GM18498 (cell line): ENCODE measurements at regions not wholly inside any gene's neighbourhood (a gene's known extent, or its start where the extent isn't known, plus 50 kb on each side); places are given as distances from the start of the nearest gene placed in this dataset.
A peak's percentile ranks its signal among the peaks of the same experiment; 100 is the strongest.

ENCODE experiments used
- ATAC-seq: cut with Tn5 transposase; IDR thresholded peaks from one replicate; pipeline ENCODE4 v1.9.1; 2021; ENCODE audit warnings: mild to moderate bottlenecking, moderate library complexity; ENCODE audit not compliant: unreplicated experiment

DNA sequence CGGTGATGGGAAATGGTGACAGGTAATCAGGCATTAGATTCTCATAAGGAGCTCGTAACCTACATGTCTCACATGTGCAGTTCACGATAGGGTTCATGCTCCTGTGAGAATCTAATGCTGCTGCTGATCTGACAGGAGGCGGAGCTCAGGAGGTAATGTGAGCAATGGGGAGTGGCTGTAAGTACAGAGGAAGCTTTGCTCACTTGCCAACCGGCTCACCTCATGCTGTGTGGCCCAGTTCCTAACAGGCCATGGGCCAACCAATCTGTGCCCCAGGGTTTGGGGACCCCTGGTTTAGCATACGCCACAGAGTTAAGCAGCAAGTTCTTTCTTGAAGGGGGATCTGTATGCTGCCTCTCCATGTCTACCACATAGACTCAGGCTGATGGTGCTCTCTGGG, 133.1 kb downstream of the IQUB start:
- no peak for ATAC-seq

GRCh38 chr7:123400196-123400595, 134.2 kb downstream of the IQUB start:
- ATAC-seq, result no peak

DNA sequence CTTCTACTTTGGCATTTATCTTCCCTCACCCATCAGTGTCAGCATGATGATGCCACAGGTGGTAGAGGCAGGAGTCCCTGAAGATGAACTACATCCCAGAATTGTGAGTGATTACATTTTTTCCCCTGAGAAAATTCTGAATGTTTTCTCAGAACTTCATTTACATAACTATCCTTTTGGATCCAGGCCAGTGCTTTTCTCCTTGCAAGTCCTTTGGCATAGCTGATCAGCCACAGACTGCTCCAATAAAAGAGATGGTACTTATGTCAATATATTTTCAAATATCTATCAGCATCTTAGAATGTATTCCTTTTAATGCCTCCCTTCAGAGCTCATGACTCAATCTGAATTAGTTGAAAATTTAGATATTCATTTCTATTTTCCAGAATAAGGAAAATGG, 135.5 kb downstream of the IQUB start:
- no peak for ATAC-seq

DNA sequence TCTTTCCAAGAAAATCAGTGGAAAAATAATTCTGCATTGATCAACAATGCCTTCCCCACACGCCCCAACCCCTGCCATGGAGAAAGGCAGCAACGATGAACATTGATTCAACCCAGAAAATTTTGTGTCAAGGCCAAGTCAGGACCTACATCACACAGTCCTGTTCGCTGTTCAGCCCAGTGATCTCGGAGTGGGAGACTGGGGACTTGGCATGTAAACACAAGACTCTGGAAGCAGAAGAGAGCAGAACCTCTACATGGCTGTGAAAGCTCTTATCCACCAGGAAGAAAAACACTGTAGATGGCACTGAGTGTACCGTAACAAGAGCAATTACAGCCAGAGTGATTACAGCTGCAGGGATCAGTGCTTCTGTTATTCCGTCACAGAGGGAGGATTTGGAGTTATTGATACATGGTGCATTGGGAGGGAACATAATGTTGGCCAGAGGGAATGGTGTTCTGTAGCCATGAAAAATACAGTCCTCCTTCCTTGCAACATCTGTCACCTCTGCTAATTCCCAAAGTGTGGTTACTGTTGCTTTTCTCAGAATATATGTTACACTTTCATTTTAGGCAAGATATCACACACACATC, 136.6 kb downstream of the IQUB start:
- ATAC-seq, result no peak

DNA sequence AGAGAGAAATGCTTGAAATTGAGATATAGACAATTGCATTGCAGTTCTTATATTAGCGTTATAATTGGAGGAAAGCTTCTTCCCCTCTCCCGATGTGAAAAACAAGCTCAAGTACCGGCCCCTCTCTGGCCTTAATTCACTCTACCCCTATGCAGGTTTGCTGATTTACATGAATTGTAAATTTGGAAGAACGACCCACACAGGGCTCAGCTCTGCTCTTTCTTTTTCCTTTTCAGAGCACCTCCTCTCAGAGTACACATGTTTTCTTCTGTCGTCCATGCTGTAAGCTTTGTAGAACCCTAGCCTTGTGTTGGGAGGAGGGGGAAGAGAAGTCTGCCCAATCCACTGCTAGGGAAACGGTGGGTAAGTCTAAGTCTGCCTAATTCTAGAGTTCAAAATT, 140.8 kb downstream of the IQUB start:
- ATAC-seq, result no peak

DNA sequence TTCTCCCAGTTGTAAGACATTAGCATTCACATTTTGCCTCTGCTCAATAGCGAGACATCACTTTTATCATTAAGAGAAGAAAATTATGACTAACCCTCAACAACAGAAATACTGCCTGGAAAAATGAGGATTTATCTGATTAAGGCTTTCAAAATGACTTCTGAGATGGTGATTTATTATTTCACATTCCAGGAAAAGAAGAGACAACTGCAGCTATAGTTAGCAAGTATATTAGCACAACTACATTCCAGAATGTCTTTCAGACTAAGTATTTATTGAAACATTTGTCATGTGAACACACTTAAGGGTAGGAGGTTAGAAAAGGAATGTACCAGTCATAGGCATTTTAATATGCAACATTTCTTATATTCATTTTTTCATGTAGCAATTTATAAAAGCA, 162.0 kb downstream of the IQUB start:
- ATAC-seq, result no peak

GRCh38 chr7:123367484-123368122, 166.8 kb downstream of the IQUB start:
- peak; percentile 91 for ATAC-seq

- ATAC-seq, result no peak
Measured at GRCh38 chr7:123367031-123367430, 167.3 kb upstream of the SLC13A1 start.

DNA sequence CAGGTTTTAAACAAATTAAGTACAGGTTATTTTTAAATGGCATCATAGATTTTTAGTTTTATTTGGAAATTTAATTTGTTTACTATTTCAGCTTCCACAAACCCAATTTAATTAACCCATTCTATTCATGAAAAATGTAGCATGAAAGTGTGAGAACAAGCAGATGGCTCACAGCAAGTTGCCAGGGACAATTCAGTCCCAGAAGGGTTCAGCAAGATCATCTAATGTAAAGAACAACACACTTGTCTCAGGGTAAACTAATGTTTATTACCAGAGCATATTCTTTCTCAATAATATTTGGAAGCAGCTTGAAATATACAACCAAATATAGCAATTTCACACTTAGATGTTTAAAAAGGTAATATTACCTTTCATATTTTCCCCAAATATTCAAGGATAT, 166.9 kb upstream of the SLC13A1 start:
- no peak for ATAC-seq

GRCh38 chr7:123360631-123361030, 160.9 kb upstream of the SLC13A1 start:
- ATAC-seq, result no peak

- no peak for ATAC-seq
Measured at GRCh38 chr7:123355576-123356190, 155.9 kb upstream of the SLC13A1 start.

- ATAC-seq, result no peak
Measured at GRCh38 chr7:123352973-123353372, 153.2 kb upstream of the SLC13A1 start.

DNA sequence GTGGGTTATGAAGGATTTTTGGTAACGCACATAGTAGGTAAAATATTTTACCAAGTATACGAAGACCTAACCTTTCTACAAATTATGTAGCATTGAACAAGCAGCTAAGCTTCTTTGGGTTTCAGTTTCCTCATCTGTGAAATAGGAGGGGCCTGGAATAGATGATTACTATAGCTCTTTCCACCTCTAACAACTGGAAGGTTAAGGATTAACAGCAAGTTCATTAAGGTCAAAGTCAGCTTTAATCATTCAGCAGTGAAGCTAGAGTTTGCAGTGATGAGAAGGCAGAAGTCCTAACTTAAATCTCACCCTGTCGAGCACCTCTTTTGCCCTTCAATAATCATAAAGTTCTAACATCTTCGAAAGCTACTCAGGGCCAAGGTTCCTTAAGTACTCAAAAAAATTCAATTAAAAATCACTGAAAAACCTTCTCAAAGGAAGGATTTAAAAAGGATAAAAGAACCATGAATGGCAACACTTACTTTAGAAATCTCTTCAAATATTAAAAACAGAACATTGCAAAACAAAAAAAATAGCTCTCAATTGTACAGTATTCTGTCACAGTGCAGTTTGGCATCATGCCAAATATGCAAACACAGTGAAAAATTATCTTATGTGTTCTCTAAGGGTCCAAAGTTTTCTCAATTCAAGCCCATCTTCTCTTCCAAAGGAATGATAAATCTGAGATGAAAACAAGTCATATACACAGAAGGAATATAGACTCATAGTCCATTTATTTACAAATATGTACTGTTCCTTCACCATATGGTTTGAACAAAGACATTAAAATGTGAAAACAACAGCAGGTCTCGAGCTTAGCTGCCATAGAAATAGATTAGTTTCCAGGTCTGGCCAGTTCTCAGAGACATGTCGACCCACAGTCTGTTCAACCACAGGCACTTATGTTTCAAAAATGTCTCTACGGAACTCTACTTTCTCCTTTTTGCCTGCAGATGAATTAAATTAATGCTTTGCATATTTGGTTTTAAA, 152.0 kb upstream of the SLC13A1 start:
- no peak for ATAC-seq

GRCh38 chr7:123351027-123351426, 151.3 kb upstream of the SLC13A1 start:
- no peak for ATAC-seq

GRCh38 chr7:123348690-123349089, 148.9 kb upstream of the SLC13A1 start:
- ATAC-seq, result no peak

DNA sequence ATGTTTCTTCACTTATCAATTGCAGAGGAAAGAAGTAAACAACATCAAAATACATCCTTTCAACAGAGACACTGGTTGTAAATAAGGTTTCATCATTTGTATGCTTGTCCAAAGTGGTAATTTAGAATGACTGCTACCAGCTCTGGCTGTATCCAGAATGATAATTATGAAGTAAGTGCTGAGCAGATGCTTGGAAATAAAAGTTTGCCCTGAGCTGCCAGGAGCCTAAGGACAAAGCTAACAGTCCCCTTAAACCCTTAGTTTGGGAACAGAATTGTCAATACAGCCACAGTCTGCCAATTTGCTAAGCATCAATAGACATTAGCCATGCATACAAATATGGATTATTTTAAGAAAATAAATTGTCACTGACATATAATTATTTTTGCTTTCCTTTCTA, 147.0 kb upstream of the SLC13A1 start:
- ATAC-seq, result no peak

DNA sequence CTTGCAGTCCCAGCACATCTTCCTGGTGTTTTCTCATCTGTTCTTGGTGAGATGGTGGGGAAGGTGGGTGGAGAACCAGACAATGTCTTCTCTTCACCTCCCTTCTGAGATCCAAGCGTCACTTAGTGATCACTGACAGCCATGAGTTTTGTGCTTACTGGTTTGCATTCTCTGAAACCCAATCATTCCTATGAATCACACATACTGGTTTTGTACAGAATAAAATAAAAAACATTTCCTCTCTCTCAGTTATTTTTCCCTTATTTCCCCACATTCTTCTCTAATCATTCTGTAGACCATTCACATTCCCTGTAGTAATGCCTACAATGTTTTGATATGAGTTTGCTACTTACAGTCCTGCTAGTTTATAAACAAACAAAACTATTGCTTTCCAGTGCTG, 143.8 kb upstream of the SLC13A1 start:
- no peak for ATAC-seq

DNA sequence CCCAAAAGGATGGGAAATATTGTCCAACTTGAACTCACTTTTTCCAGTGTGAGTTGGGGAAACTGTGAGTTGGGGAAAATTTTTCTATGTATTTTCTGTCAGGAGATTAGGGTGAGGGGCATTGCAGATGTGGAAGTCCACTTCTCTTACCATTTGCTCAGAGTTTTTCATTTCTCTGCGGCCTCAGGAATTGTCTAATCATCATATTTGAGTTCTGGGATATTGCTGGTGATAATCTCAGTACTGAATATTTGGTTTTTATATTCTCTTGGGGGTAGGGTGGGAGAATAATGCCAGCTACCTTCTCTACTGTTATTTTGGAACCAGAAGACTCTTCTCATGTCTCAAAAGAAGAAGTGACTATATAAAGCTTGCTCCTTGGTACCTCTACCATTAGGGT, 141.3 kb upstream of the SLC13A1 start:
- ATAC-seq, result no peak

DNA sequence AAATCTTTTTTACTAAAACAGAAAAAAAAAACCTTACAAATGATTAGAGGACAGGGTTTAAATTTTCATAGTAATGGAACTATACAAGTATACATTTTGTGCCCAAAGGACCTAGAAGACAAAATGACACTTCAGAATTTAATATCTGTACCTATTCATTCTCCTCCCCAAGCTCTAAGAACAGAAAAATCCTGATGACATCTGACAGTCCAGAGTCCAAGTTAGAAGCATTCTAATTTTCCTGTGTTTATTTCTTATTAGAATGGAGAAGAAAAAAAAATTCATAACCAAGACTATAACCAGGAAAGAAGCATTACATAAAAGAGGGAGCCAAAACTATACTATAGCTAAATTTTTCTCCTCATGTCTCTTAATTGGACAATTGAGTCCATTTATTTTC, 138.9 kb upstream of the SLC13A1 start:
- no peak for ATAC-seq

DNA sequence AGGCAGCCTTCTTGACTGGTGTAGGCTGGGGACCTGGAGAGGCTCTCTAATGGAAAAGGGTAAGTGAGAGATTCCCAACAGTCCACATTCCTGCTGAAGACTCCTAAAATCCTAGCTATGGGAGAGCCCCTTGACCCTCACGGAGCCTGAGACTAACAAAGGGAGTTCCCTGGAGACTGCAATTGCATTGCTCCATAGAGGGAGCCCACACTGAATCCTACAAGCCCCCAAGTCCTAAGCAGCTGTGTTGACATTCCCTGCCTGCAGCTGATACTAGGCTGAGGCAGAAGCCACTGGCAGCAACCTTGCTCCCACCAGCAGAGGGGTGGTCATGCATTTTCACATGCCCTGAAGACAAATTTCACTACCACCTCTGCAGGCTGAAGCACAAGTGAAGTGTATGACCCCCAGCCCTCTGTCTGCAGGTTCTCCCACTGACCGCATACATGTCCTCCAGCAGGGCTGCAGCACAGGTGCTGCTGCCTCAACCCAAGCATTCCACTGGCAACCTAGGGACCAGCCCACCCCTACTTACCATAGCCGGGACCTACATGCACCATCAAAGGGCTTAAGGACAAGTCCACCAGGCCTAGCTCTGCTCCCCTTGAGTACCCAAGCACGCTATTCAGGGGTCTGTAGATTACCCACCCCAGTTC, 130.3 kb upstream of the SLC13A1 start:
- no peak for ATAC-seq

DNA sequence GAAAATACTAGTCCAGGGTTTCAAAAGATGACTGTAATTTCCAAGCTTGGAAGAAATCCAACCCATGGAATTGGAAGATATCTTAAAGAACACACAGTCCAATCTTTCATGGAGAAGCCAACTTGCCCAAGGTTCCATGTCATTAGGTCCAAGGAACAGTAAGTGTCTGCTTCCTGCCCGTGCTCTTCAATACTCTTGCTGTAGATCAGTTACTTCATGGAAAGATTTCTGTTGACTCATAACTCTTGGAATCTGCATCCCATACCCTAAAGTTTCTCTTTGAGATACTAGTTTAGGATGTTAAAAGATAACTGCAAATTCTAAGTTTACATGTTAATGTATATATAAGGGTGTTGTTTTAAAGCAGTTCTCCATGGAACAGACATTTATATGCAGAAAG, 127.9 kb upstream of the SLC13A1 start:
- no peak for ATAC-seq
